Spleen (tissue), 11 donors: ENCODE measurements at regions not wholly inside any gene's neighbourhood (a gene's known extent, or its start where the extent isn't known, plus 50 kb on each side); places are given as distances from the start of the nearest gene placed in this dataset.

Experiments used
- DNase-seq: peaks from one replicate; pipeline ENCODE4 v3.0.0-alpha.2; 2020
- H3K27ac ChIP-seq, 8 donors: fragments of 200-600 bp; sonication (generic) in 7 of 8; 1 replicate in 4 of 8; 2 replicates in 4 of 8; pipeline versions ENCODE4 v1.5.0 to v1.8.0; 2016 to 2021; ENCODE audit warnings: inconsistent platforms in 4 of 8, mild to moderate bottlenecking in 4 of 8, moderate library complexity in 1 of 8
- H3K27me3 ChIP-seq, 7 donors: fragments of 200-600 bp; sonication (generic) in 6 of 7; replicated peaks in 1 of 7; 1 replicate in 4 of 7; 2 replicates in 3 of 7; pipeline versions ENCODE4 v1.5.0 to v1.8.0; 2016 to 2021; ENCODE audit warnings: inconsistent platforms in 3 of 7, mild to moderate bottlenecking in 1 of 7
- H3K36me3 ChIP-seq, 6 donors: fragments of 200-600 bp; sonication (generic) in 5 of 6; 1 replicate in 4 of 6; 2 replicates in 2 of 6; pipeline versions ENCODE4 v1.5.0 to v1.8.0; 2016 to 2021; ENCODE audit warnings: inconsistent platforms in 2 of 6
- H3K4me1 ChIP-seq, 6 donors: fragments of 200-600 bp; sonication (generic) in 5 of 6; 1 replicate in 3 of 6; 2 replicates in 3 of 6; pipeline versions ENCODE4 v1.5.0 to v1.8.0; 2016 to 2021; ENCODE audit warnings: inconsistent platforms in 3 of 6
- H3K4me3 ChIP-seq, 8 donors: fragments of 200-600 bp; sonication (generic) in 7 of 8; 1 replicate in 4 of 8; 2 replicates in 4 of 8; pipeline versions ENCODE4 v1.5.0 to v1.8.0; 2016 to 2021; ENCODE audit warnings: inconsistent platforms in 4 of 8, mild to moderate bottlenecking in 4 of 8, moderate library complexity in 2 of 8
- H3K9me3 ChIP-seq, 8 donors: fragments of 200-600 bp; sonication (generic) in 7 of 8; 1 replicate in 4 of 8; 2 replicates in 4 of 8; pipeline versions ENCODE4 v1.5.0 to v1.8.0; 2016 to 2021; ENCODE audit warnings: inconsistent platforms in 4 of 8
- POLR2A ChIP-seq, 3 donors: fragments of 450-650 bp; IDR thresholded peaks; one replicate each; pipeline ENCODE4 v1.5.1; 2017; ENCODE audit warnings: antibody characterized with exemption in 3 of 3, mild to moderate bottlenecking in 1 of 3
- POLR2AphosphoS5 ChIP-seq, 3 donors: sonication (generic); formaldehyde crosslinking; IDR thresholded peaks; one replicate each; pipeline ENCODE4 v1.5.1; 2017; ENCODE audit warnings: antibody characterized with exemption in 3 of 3
- WGBS, 5 donors: extraction: QIAGEN DNeasy Blood & Tissue Kit in 3 of 5; methylation state at CpG; one replicate each; pipeline versions ENCODE4 v1.1.5 to v1.1.7; 2013 to 2018; 5-methylcytosine and 5-hydroxymethylcytosine counted together
- intact Hi-C: fragments of 100-400 bp; cut with DNase I; formaldehyde crosslinking; loops from one replicate; pipeline ENCODE4 v1.15.0; 2023; ENCODE audit warnings: low total_unique reads
- TF ChIP-seq, protein P1 (sequence below), 11 experiments: fragments of 200-600 bp in 7 of 11; fragments of 450-650 bp in 4 of 11; sonication (generic) in 4 of 11; IDR thresholded peaks in 8 of 11; conservative IDR thresholded peaks in 3 of 11; 1 replicate in 7 of 11; 2 replicates in 4 of 11; pipeline versions ENCODE4 v1.4.0 to v1.8.0; 2016 to 2021; ENCODE audit warnings: antibody characterized with exemption in 11 of 11, inconsistent platforms in 4 of 11, mild to moderate bottlenecking in 1 of 11
- donor health status: healthy with polysubstance abuse.
- donor health status: DM: no; HTN: no; CAD: no; lungs with moderate emphysema.
- donor health status: DM: no; HTN: no; CAD: no.
- donor health status: Bipolar disorder and iron deficiency.
- donor health status: healthy.
- donor health status: DM: no; HTN: no; CAD: no.
- donor health status: DM: yes; HTN: yes; CAD: no.

DNA sequence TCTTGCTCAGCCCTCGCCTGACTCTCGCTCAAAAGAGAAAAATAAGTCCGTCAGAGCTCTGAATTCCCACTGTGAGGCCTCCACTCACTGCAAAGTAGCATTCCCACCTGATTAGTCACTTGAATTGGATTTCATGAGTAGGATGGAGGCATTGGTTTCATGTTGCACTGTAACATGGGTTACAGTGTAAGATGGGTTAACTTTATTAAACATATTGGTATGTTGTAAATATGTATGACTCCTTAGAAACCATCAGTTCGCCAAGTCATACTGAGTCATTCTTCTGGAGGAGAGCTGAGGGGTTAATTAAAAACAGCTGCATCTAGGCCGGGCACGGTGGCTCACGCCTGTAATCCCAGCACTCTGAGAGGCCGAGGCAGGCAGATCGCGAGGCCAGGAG is 93.8 kb upstream of the BNC2 start:
- H3K4me1 ChIP-seq: no peaks in the 10 kb centered on the region
- intact Hi-C loops: no loop called here
- WGBS, 5 donors: 88 to 97% (median 94%) methylated on average over 10 of the region's 10 CpGs
- H3K4me3 ChIP-seq: no peak overlapping the region
- no peak overlapping the region for H3K27ac ChIP-seq
- no peak for DNase-seq
- TF ChIP-seq POLR2AphosphoS5 (IDR thresholded peaks at IDR 0.05) (no peak), POLR2A (IDR thresholded peaks at IDR 0.05) (no peak)
- TF ChIP-seq, protein P1, sequence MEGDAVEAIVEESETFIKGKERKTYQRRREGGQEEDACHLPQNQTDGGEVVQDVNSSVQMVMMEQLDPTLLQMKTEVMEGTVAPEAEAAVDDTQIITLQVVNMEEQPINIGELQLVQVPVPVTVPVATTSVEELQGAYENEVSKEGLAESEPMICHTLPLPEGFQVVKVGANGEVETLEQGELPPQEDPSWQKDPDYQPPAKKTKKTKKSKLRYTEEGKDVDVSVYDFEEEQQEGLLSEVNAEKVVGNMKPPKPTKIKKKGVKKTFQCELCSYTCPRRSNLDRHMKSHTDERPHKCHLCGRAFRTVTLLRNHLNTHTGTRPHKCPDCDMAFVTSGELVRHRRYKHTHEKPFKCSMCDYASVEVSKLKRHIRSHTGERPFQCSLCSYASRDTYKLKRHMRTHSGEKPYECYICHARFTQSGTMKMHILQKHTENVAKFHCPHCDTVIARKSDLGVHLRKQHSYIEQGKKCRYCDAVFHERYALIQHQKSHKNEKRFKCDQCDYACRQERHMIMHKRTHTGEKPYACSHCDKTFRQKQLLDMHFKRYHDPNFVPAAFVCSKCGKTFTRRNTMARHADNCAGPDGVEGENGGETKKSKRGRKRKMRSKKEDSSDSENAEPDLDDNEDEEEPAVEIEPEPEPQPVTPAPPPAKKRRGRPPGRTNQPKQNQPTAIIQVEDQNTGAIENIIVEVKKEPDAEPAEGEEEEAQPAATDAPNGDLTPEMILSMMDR (IDR thresholded peaks at IDR 0.05 in 8 of 11, conservative IDR thresholded peaks at IDR 0.05 in 3 of 11): no peak
- H3K27me3 ChIP-seq: no peaks in the 10 kb centered on the region
- peaks cover 0 to 21% (median 14%) of the 10 kb centered on the region in 8 donors for H3K9me3 ChIP-seq
- H3K36me3 ChIP-seq: no peaks in the 10 kb centered on the region

DNA sequence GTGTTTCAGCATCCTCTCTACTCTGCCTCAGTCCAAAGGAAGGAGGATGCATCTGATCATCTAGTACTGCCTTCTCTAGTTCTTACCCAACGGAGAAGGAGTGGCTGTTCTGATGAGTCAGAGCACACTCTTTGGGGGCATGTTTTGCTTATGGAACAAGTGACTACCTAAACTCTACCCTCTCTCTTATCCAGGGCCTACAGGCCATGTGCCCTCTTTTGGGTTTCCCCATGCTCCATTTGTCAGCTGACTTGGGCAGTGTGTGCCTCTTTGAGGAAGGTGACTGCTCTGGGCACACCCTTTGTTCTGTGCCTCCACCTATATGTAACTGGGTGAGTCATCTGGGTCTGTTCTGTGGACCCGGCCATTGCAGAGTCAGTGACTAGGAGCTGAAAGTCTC is 89.6 kb upstream of the BNC2 start:
- H3K27me3 ChIP-seq: no peaks in the 10 kb centered on the region
- TF ChIP-seq POLR2A (IDR thresholded peaks at IDR 0.05) (no peak), POLR2AphosphoS5 (IDR thresholded peaks at IDR 0.05) (no peak)
- TF ChIP-seq, protein P1 (IDR thresholded peaks at IDR 0.05 in 8 of 11, conservative IDR thresholded peaks at IDR 0.05 in 3 of 11): no peak
- no peaks in the 10 kb centered on the region for H3K4me1 ChIP-seq
- H3K36me3 ChIP-seq: no peaks in the 10 kb centered on the region
- no peak overlapping the region for H3K27ac ChIP-seq
- intact Hi-C loops: no loop called here
- DNase-seq: no peak
- WGBS, 5 donors: 79 to 91% (median 86%) methylated on average over 2 of the region's 2 CpGs
- H3K9me3 ChIP-seq: peaks cover 0 to 21% (median 14%) of the 10 kb centered on the region in 8 donors
- H3K4me3 ChIP-seq: no peak overlapping the region

DNA sequence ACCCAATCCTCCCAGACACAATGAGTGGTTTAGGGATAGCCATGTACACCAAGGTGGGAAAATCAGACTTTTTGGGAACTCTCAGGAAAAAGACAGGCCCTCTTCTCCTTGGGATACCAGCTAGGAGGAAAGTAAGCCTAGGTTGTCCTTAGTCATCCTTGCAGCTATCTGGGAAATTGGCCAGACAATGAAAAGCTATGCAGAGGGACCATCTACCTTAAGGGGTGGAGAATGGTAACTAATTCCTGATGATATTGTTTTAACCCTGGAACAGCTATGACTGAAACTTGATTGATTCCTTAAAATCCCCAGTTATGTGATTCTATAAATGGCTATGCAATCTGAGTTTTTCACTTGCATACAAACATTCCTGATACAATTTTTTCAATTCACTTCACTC is 88.9 kb upstream of the BNC2 start:
- Histone ChIP-seq H3K4me3 (no peak overlapping the region), H3K27me3 (no peaks in the 10 kb centered on the region), H3K27ac (no peak overlapping the region), H3K9me3 (peaks cover 0 to 16% (median 14%) of the 10 kb centered on the region in 8 donors), H3K36me3 (no peaks in the 10 kb centered on the region), H3K4me1 (no peaks in the 10 kb centered on the region)
- intact Hi-C loops: no loop called here
- DNase-seq: no peak
- TF ChIP-seq POLR2AphosphoS5 (IDR thresholded peaks at IDR 0.05) (no peak), POLR2A (IDR thresholded peaks at IDR 0.05) (no peak)
- TF ChIP-seq, protein P1 (IDR thresholded peaks at IDR 0.05 in 8 of 11, conservative IDR thresholded peaks at IDR 0.05 in 3 of 11): no peak

DNA sequence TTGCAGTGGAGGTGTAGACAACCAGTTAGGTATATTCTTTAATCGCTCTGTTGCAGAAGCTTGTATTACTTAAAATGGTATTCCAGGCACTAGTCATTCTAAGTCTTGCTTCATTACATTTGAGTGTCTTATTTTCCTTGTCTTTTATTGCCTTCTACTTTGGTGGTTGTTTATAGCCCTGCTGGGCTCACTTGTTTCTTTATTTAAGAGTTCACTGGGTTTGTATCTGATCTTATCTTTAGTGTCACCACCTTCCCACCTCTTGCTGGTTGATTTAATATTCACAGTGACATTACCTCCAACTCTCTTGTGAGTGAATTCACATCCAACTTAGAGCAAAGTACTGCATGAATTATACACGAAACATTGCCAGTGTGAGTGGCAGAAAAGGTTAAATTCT is 83.6 kb upstream of the BNC2 start:
- WGBS, 5 donors: 73 to 90% (median 81%) methylated on average over 2 of the region's 2 CpGs
- H3K4me1 ChIP-seq: no peaks in the 10 kb centered on the region
- no peaks in the 10 kb centered on the region for H3K27me3 ChIP-seq
- intact Hi-C loops: no loop called here
- no peaks in the 10 kb centered on the region for H3K9me3 ChIP-seq
- H3K4me3 ChIP-seq: no peak overlapping the region
- TF ChIP-seq, protein P1 (IDR thresholded peaks at IDR 0.05 in 8 of 11, conservative IDR thresholded peaks at IDR 0.05 in 3 of 11): no peak
- no peak for TF ChIP-seq POLR2AphosphoS5 (IDR thresholded peaks at IDR 0.05)
- TF ChIP-seq POLR2A (IDR thresholded peaks at IDR 0.05): no peak
- no peak overlapping the region for H3K27ac ChIP-seq
- H3K36me3 ChIP-seq: no peaks in the 10 kb centered on the region
- no peak for DNase-seq
